Activated T-cell treated with anti-CD3 and anti-CD28 coated beads, Interleukin-2, amount 50 U/mL, for 4 hours (primary cell): ENCODE measurements at regions not wholly inside any gene's neighbourhood (a gene's known extent, or its start where the extent isn't known, plus 50 kb on each side); places are given as distances from the start of the nearest gene placed in this dataset.
"Not testable (repeated sequence)": the region's sequence is repeated elsewhere in the genome, so short reads cannot be mapped to it uniquely, and the experiment has no call there.

Experiments used
- ATAC-seq, 2 donors: fragments of 200-7000 bp; cut with Tn5 transposase; one replicate each; pipeline ENCODE4 v1.10.0; 2021
- DNase-seq: peaks from one replicate; pipeline ENCODE4 v3.0.0-alpha.2; 2020
- H3K27me3 Mint-ChIP-seq: one replicate; pipeline ENCODE4 v1.8.0; 2021; ENCODE audit warnings: low read depth, mixed read lengths
- H3K36me3 Mint-ChIP-seq: one replicate; pipeline ENCODE4 v1.8.0; 2022; ENCODE audit warnings: mixed read lengths; ENCODE audit not compliant: insufficient read depth
- H3K4me1 Mint-ChIP-seq: one replicate; pipeline ENCODE4 v1.8.0; 2021; ENCODE audit warnings: low read depth, mixed read lengths
- H3K4me3 Mint-ChIP-seq: one replicate; pipeline ENCODE4 v1.8.0; 2021; ENCODE audit warnings: mild to moderate bottlenecking, moderate library complexity, mixed read lengths
- H3K9me3 Mint-ChIP-seq: one replicate; pipeline ENCODE4 v1.8.0; 2021; ENCODE audit warnings: mixed read lengths

DNA sequence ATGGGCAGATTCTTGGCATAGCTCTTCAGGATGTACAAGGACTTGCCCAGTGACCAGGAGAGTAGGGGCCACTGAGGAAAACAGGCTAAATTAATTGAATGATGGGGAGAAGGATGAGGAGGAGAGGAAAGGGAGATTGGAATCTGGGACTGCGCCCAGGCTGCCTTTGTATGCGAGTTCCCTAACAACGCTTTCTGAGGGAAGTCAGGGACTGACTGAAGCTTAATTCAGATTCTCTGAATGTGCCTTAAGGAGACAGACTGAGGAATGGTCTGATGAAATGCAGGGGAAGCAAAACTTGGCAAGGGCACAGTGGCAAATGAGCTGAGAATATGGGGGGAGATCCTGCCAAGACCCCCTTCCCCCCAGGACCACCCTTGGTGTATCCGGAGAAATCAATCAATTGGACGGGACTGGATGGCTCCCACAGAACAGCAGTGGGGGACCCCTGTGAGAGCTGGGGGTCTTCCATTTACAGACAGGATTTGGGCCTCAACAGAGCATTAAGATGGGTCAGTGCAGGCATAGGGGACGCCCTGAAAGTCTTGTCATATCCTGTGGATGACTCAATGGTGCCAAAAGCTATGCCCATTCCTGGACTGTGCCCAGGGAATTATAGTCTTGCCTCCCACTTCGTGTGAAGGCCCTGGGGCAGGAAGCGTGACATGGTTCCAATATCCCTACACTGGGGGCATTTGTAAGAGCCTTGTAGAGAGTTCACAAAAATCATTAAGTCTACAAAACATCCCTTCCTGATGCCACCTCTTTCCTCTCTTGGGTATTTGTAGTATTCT, 215.5 kb upstream of the TNC start:
- Mint-ChIP-seq H3K9me3 (no peaks in the 10 kb centered on the region), H3K4me1 (no peaks in the 10 kb centered on the region), H3K36me3 (no peaks in the 10 kb centered on the region), H3K4me3 (no peak overlapping the region), H3K27me3 (peaks cover 6% of the 10 kb centered on the region)
- ATAC-seq, result no peak
- no peak for DNase-seq

GRCh38 chr9:115335439-115335838, 217.5 kb upstream of the TNC start:
- H3K9me3 Mint-ChIP-seq, result no peaks in the 10 kb centered on the region
- ATAC-seq (no peak), DNase-seq (no peak)
- H3K4me3 Mint-ChIP-seq, result no peak overlapping the region
- no peaks in the 10 kb centered on the region for H3K4me1 Mint-ChIP-seq
- H3K27me3 Mint-ChIP-seq, result peaks cover 5% of the 10 kb centered on the region
- no peaks in the 10 kb centered on the region for H3K36me3 Mint-ChIP-seq

DNA sequence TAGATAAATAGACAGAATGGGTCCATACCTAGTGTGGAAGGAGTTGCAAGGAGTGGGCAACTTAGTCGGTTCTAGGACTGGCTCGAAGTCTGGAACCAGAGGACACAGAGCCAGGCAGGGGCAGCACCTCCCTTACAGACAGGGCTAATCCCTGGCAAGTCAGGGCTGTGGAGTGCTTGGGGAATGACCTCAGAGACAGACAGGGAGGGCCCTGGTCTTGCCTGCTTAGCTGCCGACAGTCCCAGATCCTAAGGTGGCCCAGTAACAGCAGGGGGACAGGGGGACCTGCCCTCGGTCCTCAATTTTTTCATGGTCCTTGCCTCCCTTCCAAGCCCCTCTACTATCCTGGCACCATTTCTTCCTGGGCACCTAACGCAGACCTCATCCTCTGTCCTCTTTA, 222.4 kb upstream of the TNC start:
- ATAC-seq, result no peak
- Mint-ChIP-seq H3K9me3 (no peaks in the 10 kb centered on the region), H3K4me1 (no peaks in the 10 kb centered on the region)

DNA sequence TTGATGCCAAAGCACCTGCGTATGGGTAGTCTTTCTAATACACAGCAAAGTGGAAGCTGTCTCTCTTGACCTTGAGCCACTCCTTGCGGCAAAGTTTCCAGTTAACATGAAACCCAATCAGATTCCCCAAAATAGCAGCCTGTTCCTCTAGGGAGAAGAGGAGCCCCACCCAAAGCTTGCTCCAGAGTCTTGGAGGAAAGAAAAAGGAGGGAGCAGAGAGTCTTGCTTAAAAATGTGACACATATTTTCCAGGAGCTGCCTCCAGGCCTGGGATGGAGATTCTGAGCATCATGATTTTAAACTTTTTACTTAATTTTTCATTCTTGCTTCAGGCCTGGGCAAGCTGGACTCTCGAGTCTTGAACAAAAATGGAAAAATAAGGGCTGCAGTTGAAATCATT, 223.5 kb upstream of the TNC start:
- DNase-seq (no peak), ATAC-seq (no peak)
- Mint-ChIP-seq H3K36me3 (no peaks in the 10 kb centered on the region), H3K4me1 (no peaks in the 10 kb centered on the region), H3K4me3 (no peak overlapping the region), H3K27me3 (peaks cover 8% of the 10 kb centered on the region), H3K9me3 (no peaks in the 10 kb centered on the region)

More for the DNA sequence above, 222.4 kb upstream of the TNC start:
- no peak for DNase-seq
- no peaks in the 10 kb centered on the region for H3K36me3 Mint-ChIP-seq
- no peak overlapping the region for H3K4me3 Mint-ChIP-seq
- peaks cover 8% of the 10 kb centered on the region for H3K27me3 Mint-ChIP-seq

DNA sequence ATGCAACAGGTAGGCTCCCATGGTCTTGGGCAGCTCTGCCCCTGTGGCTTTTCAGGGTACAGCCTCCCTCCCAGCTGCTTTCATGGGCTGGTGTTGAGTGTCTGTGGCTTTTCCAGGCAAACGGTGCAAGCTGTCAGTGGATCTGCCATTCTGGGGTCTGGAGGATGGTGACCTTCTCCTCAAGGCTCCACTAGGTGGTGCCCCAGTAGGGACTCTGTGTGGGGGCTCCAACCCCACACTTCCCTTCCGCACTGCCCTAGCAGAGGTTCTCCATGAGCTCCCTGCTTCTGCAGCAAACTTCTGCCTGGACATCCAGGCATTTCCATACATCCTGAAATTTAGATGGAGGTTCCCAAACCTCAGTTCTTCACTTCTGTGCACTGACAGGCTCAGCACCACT, 229.8 kb upstream of the TNC start:
- ATAC-seq, H3K4me3 Mint-ChIP-seq, H3K9me3 Mint-ChIP-seq: not testable (repeated sequence)

DNA sequence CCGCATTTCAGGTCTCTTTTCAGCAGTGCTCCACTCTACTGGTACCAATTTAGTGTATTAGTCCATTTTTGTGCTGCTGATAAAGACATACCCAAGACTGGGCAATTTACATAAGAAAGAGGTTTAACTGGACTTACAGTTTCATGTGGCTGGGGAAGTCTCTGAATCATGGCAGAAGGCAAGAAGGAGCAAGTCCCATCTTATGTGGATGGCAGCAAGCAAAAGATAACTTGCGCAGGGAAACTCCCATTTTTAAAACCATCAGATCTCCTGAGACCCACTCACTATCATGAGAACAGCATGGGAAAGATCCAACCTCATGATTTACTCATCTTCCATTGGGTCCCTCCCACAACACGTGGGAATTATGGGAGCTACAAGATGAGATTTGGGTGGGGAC, 231.0 kb upstream of the TNC start:
- H3K36me3 Mint-ChIP-seq, H3K4me3 Mint-ChIP-seq: not testable (repeated sequence)

More for the DNA sequence above, 229.8 kb upstream of the TNC start:
- DNase-seq, H3K27me3 Mint-ChIP-seq, H3K36me3 Mint-ChIP-seq, H3K4me1 Mint-ChIP-seq: not testable (repeated sequence)

GRCh38 chr9:115349542-115349941, 231.6 kb upstream of the TNC start:
- ATAC-seq (no peak), DNase-seq (no peak)
- H3K27me3 Mint-ChIP-seq, result no peaks in the 10 kb centered on the region
- no peaks in the 10 kb centered on the region for H3K36me3 Mint-ChIP-seq
- H3K4me1 Mint-ChIP-seq, result no peaks in the 10 kb centered on the region
- H3K4me3 Mint-ChIP-seq, result no peak overlapping the region
- H3K9me3 Mint-ChIP-seq, result no peaks in the 10 kb centered on the region

More for the DNA sequence above, 231.0 kb upstream of the TNC start:
- not testable (repeated sequence) for DNase-seq, ATAC-seq, H3K9me3 Mint-ChIP-seq, H3K27me3 Mint-ChIP-seq, H3K4me1 Mint-ChIP-seq

DNA sequence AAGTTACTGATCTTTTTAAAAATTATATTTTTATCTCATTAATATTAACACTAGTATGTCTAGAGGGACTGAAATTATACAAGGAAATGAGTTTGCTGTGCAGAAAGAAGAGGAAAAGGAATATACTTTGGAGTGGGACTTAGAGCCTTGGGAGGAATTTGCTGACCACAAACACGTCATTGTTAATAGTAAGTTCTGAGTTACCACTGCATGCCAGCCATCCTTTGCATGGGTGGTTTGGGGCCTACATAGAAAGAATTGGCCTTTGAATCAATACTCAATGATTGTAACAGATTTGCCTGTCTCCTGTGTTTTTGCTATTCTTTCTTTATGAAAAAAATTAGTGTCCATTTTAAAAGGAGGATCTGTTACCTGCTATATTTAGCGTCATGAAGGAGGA, 232.6 kb upstream of the TNC start:
- Mint-ChIP-seq H3K9me3 (no peaks in the 10 kb centered on the region), H3K36me3 (no peaks in the 10 kb centered on the region), H3K4me3 (no peak overlapping the region), H3K4me1 (no peaks in the 10 kb centered on the region), H3K27me3 (no peaks in the 10 kb centered on the region)
- ATAC-seq (no peak), DNase-seq (no peak)

GRCh38 chr9:115353681-115354080, 235.7 kb upstream of the TNC start:
- no peaks in the 10 kb centered on the region for H3K9me3 Mint-ChIP-seq
- H3K4me3 Mint-ChIP-seq, result no peak overlapping the region
- no peak for DNase-seq
- H3K4me1 Mint-ChIP-seq, result no peaks in the 10 kb centered on the region
- no peaks in the 10 kb centered on the region for H3K36me3 Mint-ChIP-seq
- H3K27me3 Mint-ChIP-seq, result no peaks in the 10 kb centered on the region
- ATAC-seq, result no peak

DNA sequence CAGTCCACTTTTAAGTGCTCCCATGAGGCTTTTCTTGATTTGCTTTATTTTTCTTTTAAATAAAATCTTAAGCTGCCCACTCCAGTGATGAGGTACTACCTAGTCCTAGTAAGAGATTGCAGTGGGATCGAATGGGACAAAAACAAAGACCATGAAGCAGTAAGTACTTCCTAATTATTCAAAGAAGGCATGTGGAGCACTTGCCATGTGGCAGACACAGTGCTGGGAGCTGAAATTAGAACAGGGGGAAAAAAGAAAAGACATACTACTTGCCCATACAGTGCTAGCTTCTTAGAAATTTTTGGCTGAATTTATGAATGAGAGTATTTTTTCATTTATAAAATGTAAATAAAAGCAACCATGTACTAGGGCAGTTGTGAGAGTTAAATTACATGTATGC, 239.9 kb upstream of the TNC start:
- Mint-ChIP-seq H3K36me3 (no peaks in the 10 kb centered on the region), H3K4me3 (no peak overlapping the region), H3K27me3 (no peaks in the 10 kb centered on the region), H3K9me3 (no peaks in the 10 kb centered on the region), H3K4me1 (no peaks in the 10 kb centered on the region)
- DNase-seq, result no peak
- ATAC-seq, result no peak

GRCh38 chr9:115359017-115359780, 241.2 kb upstream of the TNC start:
- ATAC-seq (no peak), DNase-seq (no peak)
- H3K36me3 Mint-ChIP-seq, result no peaks in the 10 kb centered on the region
- H3K27me3 Mint-ChIP-seq, result peaks cover 5% of the 10 kb centered on the region
- H3K4me3 Mint-ChIP-seq, result no peak overlapping the region
- H3K9me3 Mint-ChIP-seq, result no peaks in the 10 kb centered on the region
- no peaks in the 10 kb centered on the region for H3K4me1 Mint-ChIP-seq

DNA sequence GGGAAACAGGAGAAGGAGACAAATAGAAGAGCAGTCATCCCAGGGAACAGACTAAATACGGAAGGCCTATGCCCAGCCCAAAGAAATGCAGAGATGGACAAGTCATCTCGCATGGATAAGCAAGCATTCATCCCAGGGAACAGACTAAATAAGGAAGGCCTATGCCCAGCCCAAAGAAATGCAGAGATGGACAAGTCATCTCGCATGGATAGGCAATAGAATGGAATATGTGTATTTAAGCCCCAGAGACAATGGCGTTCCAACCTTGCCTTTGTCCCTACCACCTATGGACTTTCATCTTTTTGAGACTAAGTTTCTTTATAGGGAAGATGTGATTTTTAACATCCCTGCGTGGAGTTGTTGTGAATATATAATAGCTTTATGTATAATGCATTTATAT, 242.2 kb upstream of the TNC start:
- no peak for DNase-seq
- no peaks in the 10 kb centered on the region for H3K4me1 Mint-ChIP-seq

GRCh38 chr9:115362101-115362500, 244.1 kb upstream of the TNC start:
- Mint-ChIP-seq H3K4me1 (no peaks in the 10 kb centered on the region), H3K4me3 (no peak overlapping the region), H3K36me3 (no peaks in the 10 kb centered on the region), H3K27me3 (peaks cover 5% of the 10 kb centered on the region), H3K9me3 (no peaks in the 10 kb centered on the region)
- ATAC-seq, result no peak
- no peak for DNase-seq

More for the DNA sequence above, 242.2 kb upstream of the TNC start:
- Mint-ChIP-seq H3K4me3 (no peak overlapping the region), H3K27me3 (peaks cover 5% of the 10 kb centered on the region), H3K36me3 (no peaks in the 10 kb centered on the region), H3K9me3 (no peaks in the 10 kb centered on the region)
- ATAC-seq, result no peak

GRCh38 chr9:115362640-115363039, 244.7 kb upstream of the TNC start:
- no peak overlapping the region for H3K4me3 Mint-ChIP-seq
- DNase-seq (no peak), ATAC-seq (no peak)
- peaks cover 5% of the 10 kb centered on the region for H3K27me3 Mint-ChIP-seq
- H3K9me3 Mint-ChIP-seq, result no peaks in the 10 kb centered on the region
- H3K4me1 Mint-ChIP-seq, result no peaks in the 10 kb centered on the region
- H3K36me3 Mint-ChIP-seq, result no peaks in the 10 kb centered on the region

- no peak for ATAC-seq
- peaks cover 5% of the 10 kb centered on the region for H3K27me3 Mint-ChIP-seq
- no peak overlapping the region for H3K4me3 Mint-ChIP-seq
- no peak for DNase-seq
- no peaks in the 10 kb centered on the region for H3K36me3 Mint-ChIP-seq
- H3K4me1 Mint-ChIP-seq, result no peaks in the 10 kb centered on the region
- no peaks in the 10 kb centered on the region for H3K9me3 Mint-ChIP-seq
These were observed 247.0 kb upstream of the TNC start for GRCh38 chr9:115364991-115365390.
